ENCODE measurements at regions not wholly inside any gene's neighbourhood (a gene's known extent, or its start where the extent isn't known, plus 50 kb on each side); places are given as distances from the start of the nearest gene placed in this dataset.

DNA sequence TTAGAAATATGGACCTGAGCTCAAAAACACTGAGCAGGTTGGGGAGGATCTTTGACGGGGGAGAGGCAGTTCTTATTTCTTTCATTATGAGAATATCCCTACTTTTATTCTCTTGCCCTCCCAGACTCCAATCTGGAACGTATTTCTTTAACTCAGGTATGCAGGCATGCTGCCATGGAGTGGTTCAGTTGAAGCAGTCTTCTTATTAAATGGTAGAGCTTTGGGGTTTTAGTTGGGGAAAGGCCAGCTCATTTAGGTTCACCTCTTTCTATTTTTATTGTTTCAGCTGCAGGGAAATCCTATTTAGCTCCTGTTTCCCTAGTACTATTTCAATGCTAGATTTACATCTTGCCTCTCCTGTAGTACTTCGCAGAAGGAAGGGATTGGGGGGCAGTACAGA lies 198.9 kb downstream of the TTLL7 start:
- TF ChIP-seq, protein P1, sequence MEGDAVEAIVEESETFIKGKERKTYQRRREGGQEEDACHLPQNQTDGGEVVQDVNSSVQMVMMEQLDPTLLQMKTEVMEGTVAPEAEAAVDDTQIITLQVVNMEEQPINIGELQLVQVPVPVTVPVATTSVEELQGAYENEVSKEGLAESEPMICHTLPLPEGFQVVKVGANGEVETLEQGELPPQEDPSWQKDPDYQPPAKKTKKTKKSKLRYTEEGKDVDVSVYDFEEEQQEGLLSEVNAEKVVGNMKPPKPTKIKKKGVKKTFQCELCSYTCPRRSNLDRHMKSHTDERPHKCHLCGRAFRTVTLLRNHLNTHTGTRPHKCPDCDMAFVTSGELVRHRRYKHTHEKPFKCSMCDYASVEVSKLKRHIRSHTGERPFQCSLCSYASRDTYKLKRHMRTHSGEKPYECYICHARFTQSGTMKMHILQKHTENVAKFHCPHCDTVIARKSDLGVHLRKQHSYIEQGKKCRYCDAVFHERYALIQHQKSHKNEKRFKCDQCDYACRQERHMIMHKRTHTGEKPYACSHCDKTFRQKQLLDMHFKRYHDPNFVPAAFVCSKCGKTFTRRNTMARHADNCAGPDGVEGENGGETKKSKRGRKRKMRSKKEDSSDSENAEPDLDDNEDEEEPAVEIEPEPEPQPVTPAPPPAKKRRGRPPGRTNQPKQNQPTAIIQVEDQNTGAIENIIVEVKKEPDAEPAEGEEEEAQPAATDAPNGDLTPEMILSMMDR (IDR thresholded peaks at IDR 0.05) = no peak
- TF ChIP-seq POLR2A (IDR thresholded peaks at IDR 0.05) = no peak

Data from adrenal gland (tissue), 5 donors.